ENCODE measurements at regions not wholly inside any gene's neighbourhood (a gene's known extent, or its start where the extent isn't known, plus 50 kb on each side); places are given as distances from the start of the nearest gene placed in this dataset.

DNA sequence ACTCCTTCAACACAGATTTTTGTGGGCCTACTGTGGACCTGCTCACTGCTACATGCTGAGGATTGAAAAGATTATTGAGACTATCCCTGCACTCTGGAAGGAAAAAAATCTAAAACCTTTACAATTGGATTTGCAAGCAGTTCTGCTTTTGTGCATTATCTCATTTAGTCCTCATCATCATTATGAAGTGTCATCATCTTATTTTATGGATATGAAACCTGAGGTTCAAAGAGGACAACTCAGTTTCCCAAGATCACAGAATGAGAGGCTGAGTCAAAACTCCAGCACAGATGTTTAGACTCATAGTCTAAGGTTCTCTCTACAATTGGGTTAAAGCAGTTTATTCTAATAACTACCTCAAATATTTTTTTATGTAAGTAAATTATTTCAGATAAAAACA is 160.2 kb upstream of the MARCKS start:
- Histone ChIP-seq H3K4me3 (ENCODE audit: low read depth in 2 of 2, low read length in 1 of 2) (no peak overlapping the region), H3K9me3 (no peaks in the 10 kb centered on the region), H3K36me3 (replicated peaks in 1 of 2; ENCODE audit: control insufficient read depth in 1 of 2, insufficient read depth in 2 of 2, low read length in 1 of 2) (no peaks in the 10 kb centered on the region), H3K9ac (no peak overlapping the region), H3K9me2 (no peaks in the 10 kb centered on the region), H3K4me2 (no peak overlapping the region), H3F3A (replicated peaks; ENCODE audit: insufficient read depth) (peaks cover 12% of the 10 kb centered on the region), H3K79me2 (ENCODE audit: insufficient read depth) (no peaks in the 10 kb centered on the region), H2AFZ (ENCODE audit: low read depth) (no peak overlapping the region), H3K4me1 (ENCODE audit: control insufficient read depth in 1 of 2, insufficient read depth in 2 of 2, low read depth in 1 of 2, low read length in 1 of 2) (no peaks in the 10 kb centered on the region), H3K27me3 (ENCODE audit: insufficient read depth) (no peaks in the 10 kb centered on the region), H3K27ac (ENCODE audit: low read depth in 2 of 2, low read length in 1 of 2) (no peak overlapping the region), H4K20me1 (ENCODE audit: insufficient read depth) (no peaks in the 10 kb centered on the region)
- CTCF ChIA-PET: interaction anchor here (1.0 kb wide), 1 partner anchor 20 kb away, joined by 3 read pairs; no protein-coding TSS in a partner anchor
- DNase-seq: no peak
- POLR2A ChIA-PET: no interaction called here
- TF ChIP-seq CHD2 (IDR thresholded peaks at IDR 0.05; ENCODE audit: low read length, partially characterized antibody) (no peak), FOXM1 (IDR thresholded peaks at IDR 0.05; ENCODE audit: low read depth) (no peak), TCF12 (IDR thresholded peaks at IDR 0.05) (no peak), POLR2AphosphoS5 (IDR thresholded peaks at IDR 0.05; ENCODE audit: low read depth, low read length) (no peak), TEAD4 (IDR thresholded peaks at IDR 0.05; ENCODE audit: borderline replicate concordance, insufficient read depth) (no peak), YY1 (IDR thresholded peaks at IDR 0.05; ENCODE audit: low read depth) (no peak), JUND (IDR thresholded peaks at IDR 0.05) (no peak), RCOR1 (IDR thresholded peaks at IDR 0.05; ENCODE audit: low read length) (no peak), SIN3A (IDR thresholded peaks at IDR 0.05; ENCODE audit: borderline replicate concordance, low read depth, low read length) (no peak)
- TF ChIP-seq, protein P1, sequence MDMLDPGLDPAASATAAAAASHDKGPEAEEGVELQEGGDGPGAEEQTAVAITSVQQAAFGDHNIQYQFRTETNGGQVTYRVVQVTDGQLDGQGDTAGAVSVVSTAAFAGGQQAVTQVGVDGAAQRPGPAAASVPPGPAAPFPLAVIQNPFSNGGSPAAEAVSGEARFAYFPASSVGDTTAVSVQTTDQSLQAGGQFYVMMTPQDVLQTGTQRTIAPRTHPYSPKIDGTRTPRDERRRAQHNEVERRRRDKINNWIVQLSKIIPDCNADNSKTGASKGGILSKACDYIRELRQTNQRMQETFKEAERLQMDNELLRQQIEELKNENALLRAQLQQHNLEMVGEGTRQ (IDR thresholded peaks at IDR 0.05; ENCODE audit: borderline replicate concordance, low read depth, low read length): no peak
- TF ChIP-seq, protein P2, sequence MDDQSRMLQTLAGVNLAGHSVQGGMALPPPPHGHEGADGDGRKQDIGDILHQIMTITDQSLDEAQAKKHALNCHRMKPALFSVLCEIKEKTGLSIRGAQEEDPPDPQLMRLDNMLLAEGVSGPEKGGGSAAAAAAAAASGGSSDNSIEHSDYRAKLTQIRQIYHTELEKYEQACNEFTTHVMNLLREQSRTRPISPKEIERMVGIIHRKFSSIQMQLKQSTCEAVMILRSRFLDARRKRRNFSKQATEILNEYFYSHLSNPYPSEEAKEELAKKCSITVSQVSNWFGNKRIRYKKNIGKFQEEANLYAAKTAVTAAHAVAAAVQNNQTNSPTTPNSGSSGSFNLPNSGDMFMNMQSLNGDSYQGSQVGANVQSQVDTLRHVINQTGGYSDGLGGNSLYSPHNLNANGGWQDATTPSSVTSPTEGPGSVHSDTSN (IDR thresholded peaks at IDR 0.05): no peak
- TF ChIP-seq, protein P3, sequence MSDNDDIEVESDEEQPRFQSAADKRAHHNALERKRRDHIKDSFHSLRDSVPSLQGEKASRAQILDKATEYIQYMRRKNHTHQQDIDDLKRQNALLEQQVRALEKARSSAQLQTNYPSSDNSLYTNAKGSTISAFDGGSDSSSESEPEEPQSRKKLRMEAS (IDR thresholded peaks at IDR 0.05; ENCODE audit: low read depth): no peak

DNA sequence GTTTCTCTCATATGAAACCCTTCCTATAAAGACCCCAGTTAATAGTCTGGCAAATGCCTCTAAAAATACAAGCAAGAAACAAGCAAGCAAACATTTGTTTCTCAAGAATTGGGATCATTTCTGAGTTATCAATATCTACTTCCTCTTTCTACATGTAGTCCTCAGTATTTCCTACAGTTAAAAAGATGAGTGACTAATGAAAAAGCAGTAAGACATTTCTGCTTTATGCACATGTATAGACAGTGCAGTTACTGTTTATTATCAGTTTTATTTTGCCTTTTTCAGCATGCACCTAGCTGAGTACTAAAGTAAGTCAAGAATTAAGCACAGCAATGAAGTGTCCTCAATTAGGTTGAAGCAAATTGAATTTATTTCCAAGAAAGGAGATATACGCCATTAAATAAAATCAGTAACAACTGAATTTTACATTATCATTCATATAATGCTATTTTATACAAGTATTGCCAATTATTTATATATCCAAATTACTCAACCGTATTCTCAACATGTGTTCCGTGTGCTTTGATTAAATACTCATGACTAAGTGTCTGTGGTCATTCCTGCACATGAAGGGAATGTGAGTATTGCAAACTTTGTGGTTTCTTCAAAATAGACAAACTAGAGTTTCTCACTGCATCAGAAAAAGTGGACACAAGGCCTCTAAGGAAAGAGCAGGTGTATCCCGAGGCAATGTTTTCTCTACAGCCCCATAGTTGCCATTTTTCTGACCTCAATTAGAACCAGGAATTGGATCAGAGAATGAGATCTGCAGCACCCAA is 159.3 kb upstream of the MARCKS start:
- CTCF ChIA-PET: no interaction called here
- Histone ChIP-seq H3K79me2 (ENCODE audit: insufficient read depth) (no peaks in the 10 kb centered on the region), H3K4me2 (no peak overlapping the region), H3K9ac (no peak overlapping the region), H3K4me3 (ENCODE audit: low read depth in 2 of 2, low read length in 1 of 2) (no peak overlapping the region), H3K36me3 (replicated peaks in 1 of 2; ENCODE audit: control insufficient read depth in 1 of 2, insufficient read depth in 2 of 2, low read length in 1 of 2) (no peaks in the 10 kb centered on the region), H3K9me3 (no peaks in the 10 kb centered on the region), H4K20me1 (ENCODE audit: insufficient read depth) (no peaks in the 10 kb centered on the region), H3K27me3 (ENCODE audit: insufficient read depth) (no peaks in the 10 kb centered on the region), H3K27ac (ENCODE audit: low read depth in 2 of 2, low read length in 1 of 2) (no peak overlapping the region), H3K9me2 (no peaks in the 10 kb centered on the region), H3F3A (replicated peaks; ENCODE audit: insufficient read depth) (peaks cover 12% of the 10 kb centered on the region), H2AFZ (ENCODE audit: low read depth) (no peak overlapping the region), H3K4me1 (ENCODE audit: control insufficient read depth in 1 of 2, insufficient read depth in 2 of 2, low read depth in 1 of 2, low read length in 1 of 2) (no peaks in the 10 kb centered on the region)
- DNase-seq: no peak
- WGBS (ENCODE audit: low lambda C conversion rate): 69% methylated on average over 4 of the region's 4 CpGs
- no peak for TF ChIP-seq MXI1 (IDR thresholded peaks at IDR 0.05; ENCODE audit: low read depth, low read length)
- TF ChIP-seq TCF12 (IDR thresholded peaks at IDR 0.05): peak; percentile 72
- POLR2A ChIA-PET: no interaction called here

Data from SK-N-SH (cell line).